ENCODE measurements at regions not wholly inside any gene's neighbourhood (a gene's known extent, or its start where the extent isn't known, plus 50 kb on each side); places are given as distances from the start of the nearest gene placed in this dataset.

DNA sequence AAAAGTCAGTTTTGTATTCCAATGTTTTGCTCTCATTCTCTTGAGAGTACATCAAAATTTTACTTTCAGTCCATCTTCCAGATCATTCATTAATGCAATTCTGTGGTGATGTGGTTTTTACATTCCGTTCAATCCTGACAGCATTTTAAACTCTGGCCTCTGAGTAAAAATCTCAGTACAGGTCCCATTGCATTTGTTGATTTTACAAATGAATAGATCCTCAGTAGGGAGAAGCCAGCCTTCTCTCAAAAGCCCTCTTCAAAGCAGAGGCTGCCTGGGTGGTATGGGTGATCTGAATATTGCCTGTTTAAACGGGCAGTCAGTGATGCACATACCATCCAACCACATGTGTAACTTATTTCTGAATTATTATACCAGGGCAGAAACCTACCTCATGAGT, 72.5 kb upstream of the TSC22D2 start:
- Histone ChIP-seq H3K9me3 (replicated peaks in 1 of 2; ENCODE audit: control insufficient read depth in 1 of 2, insufficient read depth in 1 of 2, low read length in 2 of 2) (no peaks in the 10 kb centered on the region), H3K9ac (ENCODE audit: insufficient read depth, low read length, poor library complexity, severe bottlenecking) (no peak overlapping the region), H3K4me2 (replicated peaks; ENCODE audit: extremely low read depth, low read length, poor library complexity, severe bottlenecking) (no peak overlapping the region), H3K27ac (ENCODE audit: low read depth in 1 of 2, low read length in 2 of 2) (no peak overlapping the region), H3K4me1 (ENCODE audit: control insufficient read depth in 1 of 2, insufficient read depth in 2 of 2, low read length in 2 of 2) (no peaks in the 10 kb centered on the region), H3K4me3 (replicated peaks in 1 of 3; ENCODE audit: low read depth in 2 of 3, low read length in 3 of 3) (no peak overlapping the region), H3K36me3 (replicated peaks in 1 of 2; ENCODE audit: control insufficient read depth in 1 of 2, insufficient read depth in 2 of 2, low read length in 2 of 2) (no peaks in the 10 kb centered on the region), H4K20me1 (ENCODE audit: insufficient read depth, low read length) (no peaks in the 10 kb centered on the region), H2AFZ (ENCODE audit: insufficient read depth, low read depth, low read length, poor library complexity, severe bottlenecking) (no peak overlapping the region), H3K27me3 (ENCODE audit: control insufficient read depth in 2 of 2, insufficient read depth in 2 of 2, low read length in 2 of 2) (no peaks in the 10 kb centered on the region), H3K79me2 (ENCODE audit: insufficient read depth, low read length) (no peaks in the 10 kb centered on the region)
- intact Hi-C loops (cut with micrococcal nuclease) = no loop called here
- 100% methylated on average over 1 of the region's 2 CpGs for WGBS (ENCODE audit: insufficient coverage)
- TF ChIP-seq, protein P1, sequence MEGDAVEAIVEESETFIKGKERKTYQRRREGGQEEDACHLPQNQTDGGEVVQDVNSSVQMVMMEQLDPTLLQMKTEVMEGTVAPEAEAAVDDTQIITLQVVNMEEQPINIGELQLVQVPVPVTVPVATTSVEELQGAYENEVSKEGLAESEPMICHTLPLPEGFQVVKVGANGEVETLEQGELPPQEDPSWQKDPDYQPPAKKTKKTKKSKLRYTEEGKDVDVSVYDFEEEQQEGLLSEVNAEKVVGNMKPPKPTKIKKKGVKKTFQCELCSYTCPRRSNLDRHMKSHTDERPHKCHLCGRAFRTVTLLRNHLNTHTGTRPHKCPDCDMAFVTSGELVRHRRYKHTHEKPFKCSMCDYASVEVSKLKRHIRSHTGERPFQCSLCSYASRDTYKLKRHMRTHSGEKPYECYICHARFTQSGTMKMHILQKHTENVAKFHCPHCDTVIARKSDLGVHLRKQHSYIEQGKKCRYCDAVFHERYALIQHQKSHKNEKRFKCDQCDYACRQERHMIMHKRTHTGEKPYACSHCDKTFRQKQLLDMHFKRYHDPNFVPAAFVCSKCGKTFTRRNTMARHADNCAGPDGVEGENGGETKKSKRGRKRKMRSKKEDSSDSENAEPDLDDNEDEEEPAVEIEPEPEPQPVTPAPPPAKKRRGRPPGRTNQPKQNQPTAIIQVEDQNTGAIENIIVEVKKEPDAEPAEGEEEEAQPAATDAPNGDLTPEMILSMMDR (IDR thresholded peaks at IDR 0.05) = no peak
- Mint-ChIP-seq H3K9me3 (peaks cover 0 to 4% (median 0%) of the 10 kb centered on the region in 7 donors), H3K27me3 (ENCODE audit: low read depth in 3 of 3) (peaks cover 0 to 2% (median 1%) of the 10 kb centered on the region in 3 donors), H3K27ac (no peak overlapping the region), H3K4me1 (no peaks in the 10 kb centered on the region), H3K36me3 (no peaks in the 10 kb centered on the region), H3K4me3 (no peak overlapping the region)
- DNase-seq = no peak

DNA sequence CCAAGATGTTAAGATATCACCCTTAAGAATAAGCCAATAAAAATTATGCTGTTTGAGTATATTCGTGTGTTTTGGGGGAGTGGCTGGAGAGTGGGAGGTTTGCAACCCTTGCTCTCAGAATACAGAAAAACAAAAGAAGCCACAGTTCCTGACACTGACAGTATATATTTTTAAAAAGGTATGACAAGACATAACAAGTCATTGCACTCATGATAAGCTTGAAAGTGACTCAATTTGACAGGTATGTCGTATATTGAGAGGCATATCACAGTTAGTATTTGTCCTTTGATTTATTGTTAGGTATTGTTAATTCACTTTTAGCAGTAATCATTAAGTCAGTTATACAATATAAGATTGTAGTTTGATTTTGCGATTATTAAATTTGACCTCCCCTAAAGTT, 73.1 kb upstream of the TSC22D2 start:
- H4K20me1 ChIP-seq (ENCODE audit: insufficient read depth, low read length) = no peaks in the 10 kb centered on the region
- no peak for DNase-seq
- H3K27me3 ChIP-seq (ENCODE audit: control insufficient read depth in 2 of 2, insufficient read depth in 2 of 2, low read length in 2 of 2) = no peaks in the 10 kb centered on the region
- H3K36me3 ChIP-seq (replicated peaks in 1 of 2; ENCODE audit: control insufficient read depth in 1 of 2, insufficient read depth in 2 of 2, low read length in 2 of 2) = no peaks in the 10 kb centered on the region
- TF ChIP-seq, protein P1 (IDR thresholded peaks at IDR 0.05) = no peak
- no peak overlapping the region for H3K4me2 ChIP-seq (replicated peaks; ENCODE audit: extremely low read depth, low read length, poor library complexity, severe bottlenecking)
- no peak overlapping the region for H3K4me3 Mint-ChIP-seq
- H3K27ac ChIP-seq (ENCODE audit: low read depth in 1 of 2, low read length in 2 of 2) = no peak overlapping the region
- H3K36me3 Mint-ChIP-seq = no peaks in the 10 kb centered on the region
- intact Hi-C loops (cut with micrococcal nuclease) = no loop called here
- no CpG with 5 or more reads among the region's 3 CpGs for WGBS (ENCODE audit: insufficient coverage)
- H3K27me3 Mint-ChIP-seq (ENCODE audit: low read depth in 3 of 3) = peaks cover 0 to 3% (median 1%) of the 10 kb centered on the region in 3 donors
- H3K9me3 ChIP-seq (replicated peaks in 1 of 2; ENCODE audit: control insufficient read depth in 1 of 2, insufficient read depth in 1 of 2, low read length in 2 of 2) = no peaks in the 10 kb centered on the region
- H3K9ac ChIP-seq (ENCODE audit: insufficient read depth, low read length, poor library complexity, severe bottlenecking) = no peak overlapping the region
- no peak overlapping the region for H3K4me3 ChIP-seq (replicated peaks in 1 of 3; ENCODE audit: low read depth in 2 of 3, low read length in 3 of 3)
- no peaks in the 10 kb centered on the region for H3K79me2 ChIP-seq (ENCODE audit: insufficient read depth, low read length)
- no peaks in the 10 kb centered on the region for H3K4me1 Mint-ChIP-seq
- peaks cover 0 to 4% (median 1%) of the 10 kb centered on the region in 7 donors for H3K9me3 Mint-ChIP-seq
- no peak overlapping the region for H2AFZ ChIP-seq (ENCODE audit: insufficient read depth, low read depth, low read length, poor library complexity, severe bottlenecking)
- H3K4me1 ChIP-seq (ENCODE audit: control insufficient read depth in 1 of 2, insufficient read depth in 2 of 2, low read length in 2 of 2) = no peaks in the 10 kb centered on the region
- H3K27ac Mint-ChIP-seq = no peak overlapping the region

Data from CD14-positive monocyte (primary cell).